Hepatocyte (in vitro differentiated cells): ENCODE measurements at regions not wholly inside any gene's neighbourhood (a gene's known extent, or its start where the extent isn't known, plus 50 kb on each side); places are given as distances from the start of the nearest gene placed in this dataset.

ENCODE experiments used
- DNase-seq: peaks from one replicate; pipeline ENCODE4 v3.0.0-alpha.2; 2016; ENCODE audit warnings: low spot score
- H2AFZ ChIP-seq: fragments of 200-600 bp; sonication (generic); 2 replicates; pipeline ENCODE4 v1.6.0; 2016; ENCODE audit warnings: antibody characterized with exemption, mild to moderate bottlenecking
- H3K27ac ChIP-seq: fragments of 200-600 bp; sonication (generic); 2 replicates; pipeline ENCODE4 v1.5.1; 2016; ENCODE audit warnings: mild to moderate bottlenecking
- H3K27me3 ChIP-seq: fragments of 200-600 bp; sonication (generic); 2 replicates; pipeline ENCODE4 v1.6.1; 2016
- H3K36me3 ChIP-seq: fragments of 200-600 bp; sonication (generic); replicated peaks from 2 replicates; pipeline ENCODE4 v1.5.1; 2016; ENCODE audit warnings: low read depth; ENCODE audit not compliant: insufficient read depth
- H3K4me1 ChIP-seq: fragments of 200-600 bp; sonication (generic); 2 replicates; pipeline ENCODE4 v1.5.1; 2016; ENCODE audit warnings: mild to moderate bottlenecking, moderate library complexity; ENCODE audit not compliant: insufficient read depth
- H3K4me2 ChIP-seq: fragments of 200-600 bp; sonication (generic); 2 replicates; pipeline ENCODE4 v1.6.0; 2016
- H3K4me3 ChIP-seq: fragments of 200-600 bp; sonication (generic); 2 replicates; pipeline ENCODE4 v1.5.1; 2016; ENCODE audit warnings: mild to moderate bottlenecking
- H3K79me2 ChIP-seq: fragments of 200-600 bp; sonication (generic); 2 replicates; pipeline ENCODE4 v1.6.0; 2017; ENCODE audit warnings: mild to moderate bottlenecking
- H3K9me2 ChIP-seq: fragments of 200-600 bp; sonication (generic); replicated peaks from 2 replicates; pipeline ENCODE4 v1.6.0; 2017; ENCODE audit warnings: mild to moderate bottlenecking; ENCODE audit not compliant: insufficient read depth
- H3K9me3 ChIP-seq: fragments of 200-600 bp; sonication (generic); 2 replicates; pipeline ENCODE4 v1.5.1; 2016; ENCODE audit warnings: low read depth, mild to moderate bottlenecking
- H4K20me1 ChIP-seq: fragments of 200-600 bp; sonication (generic); 2 replicates; pipeline ENCODE4 v1.6.0; 2016; ENCODE audit warnings: mild to moderate bottlenecking; ENCODE audit not compliant: insufficient read depth, poor library complexity, severe bottlenecking
- CTCF ChIP-seq: fragments of 200-600 bp; sonication (generic); IDR thresholded peaks from 2 replicates; pipeline ENCODE4 v1.5.1; 2016; ENCODE audit warnings: antibody characterized with exemption, mild to moderate bottlenecking; ENCODE audit not compliant: poor library complexity
- EZH2 ChIP-seq: fragments of 200-600 bp; sonication (generic); IDR thresholded peaks from 2 replicates; pipeline ENCODE4 v1.6.1; 2016; ENCODE audit warnings: antibody characterized with exemption, mild to moderate bottlenecking, borderline replicate concordance
- EZH2phosphoT487 ChIP-seq: fragments of 200-600 bp; sonication (generic); IDR thresholded peaks from one replicate; pipeline ENCODE4 v1.6.1; 2018; ENCODE audit warnings: antibody characterized with exemption, mild to moderate bottlenecking, low read depth, moderate library complexity; ENCODE audit not compliant: unreplicated experiment, severe bottlenecking
- WGBS: methylation state at CpG from one replicate; pipeline ENCODE4 v1.1.6; 2016; ENCODE audit warnings: low lambda C conversion rate; ENCODE audit errors: missing lambda C conversion rate; 5-methylcytosine and 5-hydroxymethylcytosine counted together

GRCh38 chr6:100210137-100211117, 216.4 kb upstream of the MCHR2 start:
- TF ChIP-seq CTCF (no peak), EZH2 (no peak), EZH2phosphoT487 (no peak)
- H3K27ac ChIP-seq = no peak overlapping the region
- no peaks in the 10 kb centered on the region for H3K36me3 ChIP-seq
- no peaks in the 10 kb centered on the region for H3K9me3 ChIP-seq
- H3K4me2 ChIP-seq = no peak overlapping the region
- no peaks in the 10 kb centered on the region for H4K20me1 ChIP-seq
- H3K9me2 ChIP-seq = no peaks in the 10 kb centered on the region
- DNase-seq = no peak
- H3K27me3 ChIP-seq = no peaks in the 10 kb centered on the region
- H3K4me3 ChIP-seq = no peak overlapping the region
- no peak overlapping the region for H2AFZ ChIP-seq
- H3K4me1 ChIP-seq = no peaks in the 10 kb centered on the region
- H3K79me2 ChIP-seq = no peaks in the 10 kb centered on the region
- WGBS = 68% methylated on average over 9 of the region's 9 CpGs

GRCh38 chr6:100209323-100210136, 215.5 kb upstream of the MCHR2 start:
- H2AFZ ChIP-seq = no peak overlapping the region
- H3K79me2 ChIP-seq = no peaks in the 10 kb centered on the region
- TF ChIP-seq EZH2 = no peak
- no peak for TF ChIP-seq CTCF
- no peak for TF ChIP-seq EZH2phosphoT487
- H3K4me2 ChIP-seq = no peak overlapping the region
- H3K4me3 ChIP-seq = no peak overlapping the region
- no peaks in the 10 kb centered on the region for H3K4me1 ChIP-seq
- no peaks in the 10 kb centered on the region for H3K9me2 ChIP-seq
- no peak overlapping the region for H3K27ac ChIP-seq
- H3K36me3 ChIP-seq = no peaks in the 10 kb centered on the region
- DNase-seq = no peak
- no peaks in the 10 kb centered on the region for H4K20me1 ChIP-seq
- H3K9me3 ChIP-seq = no peaks in the 10 kb centered on the region
- no peaks in the 10 kb centered on the region for H3K27me3 ChIP-seq
- whole genome bisulfite sequencing = 80% methylated on average over 2 of the region's 2 CpGs

GRCh38 chr6:100203400-100203799, 209.4 kb upstream of the MCHR2 start:
- 80% methylated on average over 3 of the region's 3 CpGs for WGBS

More at GRCh38 chr6:100203400-100203799, 209.4 kb upstream of the MCHR2 start:
- no peaks in the 10 kb centered on the region for H3K27me3 ChIP-seq
- no peak overlapping the region for H3K4me3 ChIP-seq
- H3K27ac ChIP-seq = no peak overlapping the region
- no peaks in the 10 kb centered on the region for H4K20me1 ChIP-seq
- H3K79me2 ChIP-seq = no peaks in the 10 kb centered on the region
- H3K4me1 ChIP-seq = no peaks in the 10 kb centered on the region
- no peak for TF ChIP-seq CTCF
- no peaks in the 10 kb centered on the region for H3K36me3 ChIP-seq
- no peak overlapping the region for H3K4me2 ChIP-seq
- no peaks in the 10 kb centered on the region for H3K9me3 ChIP-seq
- no peak overlapping the region for H2AFZ ChIP-seq
- H3K9me2 ChIP-seq = no peaks in the 10 kb centered on the region
- DNase-seq = peak; percentile 28
